ENCODE measurements at regions not wholly inside any gene's neighbourhood (a gene's known extent, or its start where the extent isn't known, plus 50 kb on each side); places are given as distances from the start of the nearest gene placed in this dataset.

DNA sequence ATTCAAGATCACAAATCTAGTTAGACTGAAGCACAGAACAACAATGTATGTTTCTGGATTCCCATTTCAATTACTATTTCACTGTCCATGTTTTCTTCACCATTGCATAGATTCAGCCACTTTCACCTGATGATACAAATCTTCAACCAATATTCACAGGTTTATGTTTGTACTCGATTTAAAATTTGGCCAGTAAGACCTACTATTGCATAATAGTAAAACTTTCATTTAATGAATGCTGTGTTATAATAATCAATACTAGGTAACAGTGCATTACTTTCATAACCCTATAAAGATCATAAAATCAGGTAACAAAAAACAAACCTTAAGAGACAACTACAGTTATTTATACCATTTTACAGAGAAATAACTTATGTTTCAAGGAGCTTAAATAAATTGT is 2209.1 kb downstream of the ARAP2 start:
- DNase-seq: no peak

DNA sequence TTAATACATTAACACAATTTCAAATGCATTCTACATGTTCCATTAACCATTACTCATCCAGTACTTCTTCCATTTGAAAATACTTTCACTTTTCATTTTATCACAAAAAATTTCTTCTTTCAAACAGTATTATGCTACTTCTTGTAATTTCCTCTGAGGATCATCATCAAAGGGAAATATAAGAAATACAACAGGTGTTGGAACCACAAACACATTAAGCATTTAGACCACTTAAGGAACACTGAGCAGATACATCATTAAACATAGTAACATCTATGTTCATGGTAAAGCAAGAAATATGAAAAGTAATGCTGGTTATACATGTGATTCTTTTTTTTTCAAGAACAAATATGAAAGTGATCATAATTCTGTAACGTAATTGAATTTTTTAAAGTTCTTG is 2207.0 kb downstream of the ARAP2 start:
- DNase-seq: no peak

GRCh38 chr4:34039766-34040165 is 2204.5 kb downstream of the ARAP2 start:
- no peak for DNase-seq

DNA sequence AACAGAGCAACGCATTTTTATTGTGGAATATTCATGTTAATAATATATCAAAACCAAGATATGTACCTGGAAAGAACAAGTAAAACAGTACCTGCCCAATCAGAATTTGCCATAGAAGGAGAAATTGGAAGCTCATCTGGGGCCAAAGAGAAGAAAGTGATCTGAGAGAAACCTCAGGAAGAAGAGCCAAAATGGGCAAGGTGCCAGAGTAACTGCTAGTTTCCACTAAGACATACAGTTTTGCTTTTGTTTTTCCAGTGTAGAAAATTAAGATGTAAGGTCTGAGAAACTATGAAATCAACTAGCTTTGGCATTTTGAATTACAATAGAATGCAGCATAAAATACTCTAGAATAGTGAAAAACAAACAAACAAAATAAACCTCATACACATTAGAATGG is 2201.2 kb downstream of the ARAP2 start:
- DNase-seq: no peak

- DNase-seq: no peak
Observed at GRCh38 chr4:34046580-34046979, 2197.7 kb downstream of the ARAP2 start.

- DNase-seq: no peak
Observed at GRCh38 chr4:34047363-34047762, 2197.0 kb downstream of the ARAP2 start.

- DNase-seq: no peak
Observed at GRCh38 chr4:34066126-34066525, 2178.2 kb downstream of the ARAP2 start.

GRCh38 chr4:34091451-34091850 is 2152.9 kb downstream of the ARAP2 start:
- DNase-seq: no peak

GRCh38 chr4:34094114-34094513 is 2150.2 kb downstream of the ARAP2 start:
- DNase-seq: no peak

GRCh38 chr4:34105311-34105710 is 2139.0 kb downstream of the ARAP2 start:
- no peak for DNase-seq

- no peak for DNase-seq
Observed at GRCh38 chr4:34108391-34108790, 2135.9 kb downstream of the ARAP2 start.

- DNase-seq: no peak
Observed at GRCh38 chr4:34112573-34112972, 2131.7 kb downstream of the ARAP2 start.

- no peak for DNase-seq
Observed at GRCh38 chr4:34138385-34138784, 2105.9 kb downstream of the ARAP2 start.

GRCh38 chr4:34139346-34139745 is 2105.0 kb downstream of the ARAP2 start:
- no peak for DNase-seq

DNA sequence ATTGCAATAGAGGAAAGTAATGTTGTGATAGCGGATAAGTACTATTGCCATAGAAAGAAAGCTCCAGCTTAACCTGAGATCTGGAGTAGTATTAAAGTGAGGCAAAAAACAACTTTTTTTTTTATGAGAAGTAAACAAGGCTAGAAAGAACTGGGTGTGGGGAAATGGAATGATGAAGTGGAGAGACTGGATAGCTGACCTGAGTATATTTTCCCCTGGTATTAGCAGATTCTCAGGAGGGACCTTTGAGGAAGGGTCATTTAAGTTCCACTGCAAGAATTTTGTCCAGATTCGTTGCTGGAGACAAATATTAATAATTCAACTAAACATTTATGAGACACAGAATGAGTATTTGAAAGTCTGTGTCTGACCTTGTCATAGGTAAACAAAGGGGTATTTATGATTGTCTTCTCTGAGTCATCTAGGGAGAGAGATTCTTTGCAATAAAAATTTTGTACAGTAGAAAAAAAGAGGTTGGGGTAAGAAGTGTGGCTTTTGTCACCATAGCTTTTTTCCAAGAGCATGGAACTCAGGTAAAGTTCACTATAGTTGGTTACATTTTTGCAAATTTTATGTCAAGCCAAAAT is 2095.9 kb downstream of the ARAP2 start:
- no peak for DNase-seq

GRCh38 chr4:34157547-34157946 is 2086.8 kb downstream of the ARAP2 start:
- DNase-seq: no peak

DNA sequence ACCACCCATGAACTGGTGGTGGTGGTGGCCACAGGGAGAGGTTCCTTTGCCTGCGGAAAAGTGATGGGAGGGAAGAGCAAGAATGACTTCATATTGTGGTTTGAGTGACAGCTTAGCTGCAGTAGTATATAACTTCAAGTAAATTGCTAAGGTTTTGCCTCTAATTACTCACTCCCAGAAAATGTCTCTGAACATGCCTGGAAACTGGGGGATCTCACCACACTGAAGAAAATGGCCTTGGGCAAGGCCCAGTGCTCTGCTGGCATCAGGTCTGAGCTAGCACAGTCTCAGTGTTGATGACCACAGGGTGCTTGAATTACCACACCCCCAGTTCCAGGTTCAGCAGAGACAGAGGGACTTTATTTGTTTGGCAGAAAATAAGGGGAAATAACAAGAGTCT is 2085.4 kb downstream of the ARAP2 start:
- DNase-seq: no peak

GRCh38 chr4:34170946-34171345 is 2073.4 kb downstream of the ARAP2 start:
- no peak for DNase-seq

DNA sequence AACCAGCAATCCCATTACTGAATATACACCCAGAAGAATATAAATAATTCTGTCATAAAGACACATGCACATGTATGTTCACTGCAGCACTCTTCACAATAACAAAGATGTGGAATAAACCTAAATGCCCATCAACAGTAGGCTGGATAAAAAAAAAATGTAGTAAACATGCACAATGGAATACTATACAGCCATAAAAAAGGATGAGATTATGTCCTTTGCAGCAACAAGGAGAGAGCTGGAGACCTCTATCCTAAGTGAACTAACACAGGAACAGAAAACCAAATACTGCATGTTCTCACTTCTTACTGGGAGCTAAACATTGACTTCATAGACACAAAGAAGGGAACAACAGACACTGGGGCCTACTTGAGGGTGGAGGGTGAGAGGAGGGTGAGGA is 2067.7 kb downstream of the ARAP2 start:
- DNase-seq: no peak

GRCh38 chr4:34178476-34178875 is 2065.8 kb downstream of the ARAP2 start:
- no peak for DNase-seq

- DNase-seq: no peak
Observed at GRCh38 chr4:34181311-34181841, 2062.9 kb downstream of the ARAP2 start.

- DNase-seq: no peak
Observed at GRCh38 chr4:34181891-34182290, 2062.4 kb downstream of the ARAP2 start.

- no peak for DNase-seq
Observed at GRCh38 chr4:34182306-34182705, 2062.0 kb downstream of the ARAP2 start.

DNA sequence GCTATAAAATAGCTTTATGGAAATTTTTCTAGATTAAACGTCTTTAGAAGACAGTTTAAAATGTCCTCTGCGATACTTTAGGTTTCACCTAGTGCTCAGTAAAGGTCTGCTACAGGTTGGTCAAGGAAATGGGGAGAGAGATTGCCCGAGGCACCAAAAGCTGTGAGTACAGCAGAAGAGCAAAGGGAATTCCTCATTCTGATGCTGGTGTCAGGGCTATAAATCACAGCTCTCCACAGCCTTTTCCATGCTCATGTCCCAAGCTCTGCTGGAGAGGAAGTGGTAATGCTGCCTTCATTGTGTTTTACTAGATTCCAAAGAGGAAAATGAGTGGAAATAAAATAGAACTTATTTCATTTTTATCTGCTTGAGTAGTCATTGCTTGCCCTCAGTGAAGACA is 2060.4 kb downstream of the ARAP2 start:
- DNase-seq: no peak

- DNase-seq: no peak
Observed at GRCh38 chr4:34187056-34187455, 2057.3 kb downstream of the ARAP2 start.
